GM21723 (cell line): ENCODE measurements at regions not wholly inside any gene's neighbourhood (a gene's known extent, or its start where the extent isn't known, plus 50 kb on each side); places are given as distances from the start of the nearest gene placed in this dataset.

Experiments used
- ATAC-seq: cut with Tn5 transposase; IDR thresholded peaks from one replicate; pipeline ENCODE4 v1.9.1; 2021; ENCODE audit warnings: mild to moderate bottlenecking, moderate library complexity; ENCODE audit not compliant: unreplicated experiment

DNA sequence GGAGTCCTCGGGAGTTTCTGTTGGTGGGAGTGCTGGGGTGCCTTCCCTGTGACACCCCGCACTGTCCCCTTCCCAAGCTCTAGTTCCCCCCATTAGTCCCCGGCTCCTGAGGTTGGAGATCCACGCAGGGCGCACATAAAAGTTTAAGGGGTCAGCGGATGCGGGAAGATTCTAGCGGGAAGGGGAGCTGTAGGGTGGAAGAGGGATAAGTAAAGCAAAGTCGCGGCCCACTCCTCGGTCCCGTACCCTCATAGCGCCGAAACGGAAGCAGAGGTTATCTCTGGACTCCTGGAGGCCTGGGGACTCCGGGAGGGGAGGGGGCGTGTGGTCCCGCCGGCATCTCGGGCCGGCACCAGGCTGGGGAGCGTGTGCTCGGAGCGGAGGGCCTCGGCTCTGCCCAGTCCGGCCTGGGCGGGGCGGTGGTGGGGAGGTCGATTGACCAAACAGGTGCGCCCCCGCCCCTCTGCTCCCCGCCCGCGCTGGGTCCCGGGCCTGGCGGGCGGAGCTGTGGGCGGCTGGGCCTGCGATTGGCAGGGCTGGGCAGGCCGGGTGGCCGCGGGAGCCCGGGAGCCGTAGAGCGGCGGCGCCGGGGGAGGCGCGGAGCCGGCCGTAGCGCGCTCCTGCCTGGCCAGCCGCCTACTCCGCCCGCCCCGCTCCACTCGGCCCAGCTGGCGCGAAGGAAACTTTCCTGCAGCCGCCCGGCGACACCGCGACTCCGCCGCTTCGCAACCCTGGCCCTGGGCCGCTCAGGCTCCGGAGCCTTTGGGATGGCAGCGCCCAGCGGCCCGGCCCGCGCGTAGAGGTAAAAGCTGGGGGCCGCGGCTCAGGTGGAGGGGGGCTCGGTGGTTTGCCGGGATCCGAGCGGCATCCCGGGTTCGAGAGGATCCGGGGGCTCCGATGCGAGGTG lies 52.2 kb upstream of the DAB2IP start:
- no peak for ATAC-seq

DNA sequence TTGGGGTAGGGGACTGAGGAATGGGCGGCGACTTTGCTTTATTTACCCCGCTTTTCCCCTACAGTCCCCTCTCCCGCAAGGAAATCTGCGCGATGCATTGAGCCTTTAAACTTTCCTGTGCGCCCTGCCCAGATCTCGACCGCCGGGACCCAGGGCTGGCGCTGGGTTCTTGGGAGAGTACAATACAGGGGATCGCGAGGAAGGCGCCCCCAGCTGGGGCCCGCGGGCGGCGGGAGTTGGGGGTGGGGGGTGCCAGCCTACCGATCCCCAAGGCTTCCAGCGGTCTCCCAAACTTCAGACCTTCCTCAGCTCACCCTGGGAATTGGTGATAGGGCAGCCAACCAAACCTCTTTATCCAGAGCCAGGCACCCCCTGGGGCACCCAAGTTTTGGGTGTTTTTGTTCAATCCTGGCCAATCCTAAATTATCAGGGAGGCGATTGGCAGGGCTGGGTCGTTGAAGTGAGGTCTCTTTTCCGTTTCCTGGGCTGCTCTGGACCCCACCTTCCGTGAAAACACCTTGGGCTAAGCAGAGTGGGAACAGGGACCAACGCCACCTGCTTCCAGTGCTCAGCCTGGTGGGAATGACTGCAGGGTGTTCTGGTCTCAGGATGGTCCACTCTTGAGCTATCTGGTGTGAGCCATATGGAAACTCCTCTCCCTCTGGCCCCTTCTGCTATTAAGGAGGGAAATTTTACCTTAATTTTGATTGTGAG lies 51.4 kb upstream of the DAB2IP start:
- ATAC-seq, result no peak

DNA sequence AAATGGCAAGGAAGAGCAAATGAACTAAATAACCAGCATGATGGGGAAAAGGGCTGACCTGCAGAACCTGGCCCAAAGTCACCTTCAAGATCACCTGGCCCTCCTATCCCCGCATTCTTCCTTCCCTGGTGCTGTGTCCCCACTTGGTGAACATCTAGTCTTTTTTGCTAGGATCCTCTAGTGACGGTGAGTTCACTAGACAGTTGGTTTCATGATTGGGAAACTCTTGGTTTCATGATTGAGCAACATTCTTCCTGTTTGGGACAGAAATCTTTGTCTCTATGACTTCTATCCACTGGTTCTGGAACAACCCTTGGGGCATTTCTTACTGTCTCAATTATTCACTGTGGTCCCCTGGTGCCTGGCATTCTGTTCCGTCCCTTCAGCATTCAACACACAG lies 50.2 kb upstream of the DAB2IP start:
- ATAC-seq, result no peak
